Activated T-helper 2 cell treated with anti-CD3 and anti-CD28 coated beads, Interferon-gamma antibody, Interleukin-2, Interleukin-4, amounts not matched to agents 10 μg/mL and 5 μg/mL and 100 μg/mL, durations not matched to agents 14 hours and 24 hours and 36 hours (primary cell): ENCODE measurements at regions not wholly inside any gene's neighbourhood (a gene's known extent, or its start where the extent isn't known, plus 50 kb on each side); places are given as distances from the start of the nearest gene placed in this dataset.

Experiments used
- DNase-seq: peaks from one replicate; pipeline ENCODE4 v3.0.0; 2021; ENCODE audit warnings: low spot score
- H3K27ac Mint-ChIP-seq: one replicate; pipeline ENCODE4 v1.8.0; 2021; ENCODE audit warnings: mixed read lengths
- H3K27me3 Mint-ChIP-seq: one replicate; pipeline ENCODE4 v1.8.0; 2021; ENCODE audit warnings: low read depth, mixed read lengths
- H3K36me3 Mint-ChIP-seq: one replicate; pipeline ENCODE4 v1.8.0; 2021; ENCODE audit warnings: low read depth, mixed read lengths
- H3K4me1 Mint-ChIP-seq: one replicate; pipeline ENCODE4 v1.8.0; 2021; ENCODE audit warnings: low read depth, mixed read lengths
- H3K4me3 Mint-ChIP-seq: one replicate; pipeline ENCODE4 v1.8.0; 2021; ENCODE audit warnings: low read depth, mild to moderate bottlenecking, moderate library complexity, mixed read lengths
- H3K9me3 Mint-ChIP-seq: one replicate; pipeline ENCODE4 v1.8.0; 2021; ENCODE audit warnings: mixed read lengths
- intact Hi-C: fragments of 100-400 bp; cut with micrococcal nuclease; formaldehyde crosslinking; loops from one replicate; pipeline ENCODE4 v1.15.1; 2023

DNA sequence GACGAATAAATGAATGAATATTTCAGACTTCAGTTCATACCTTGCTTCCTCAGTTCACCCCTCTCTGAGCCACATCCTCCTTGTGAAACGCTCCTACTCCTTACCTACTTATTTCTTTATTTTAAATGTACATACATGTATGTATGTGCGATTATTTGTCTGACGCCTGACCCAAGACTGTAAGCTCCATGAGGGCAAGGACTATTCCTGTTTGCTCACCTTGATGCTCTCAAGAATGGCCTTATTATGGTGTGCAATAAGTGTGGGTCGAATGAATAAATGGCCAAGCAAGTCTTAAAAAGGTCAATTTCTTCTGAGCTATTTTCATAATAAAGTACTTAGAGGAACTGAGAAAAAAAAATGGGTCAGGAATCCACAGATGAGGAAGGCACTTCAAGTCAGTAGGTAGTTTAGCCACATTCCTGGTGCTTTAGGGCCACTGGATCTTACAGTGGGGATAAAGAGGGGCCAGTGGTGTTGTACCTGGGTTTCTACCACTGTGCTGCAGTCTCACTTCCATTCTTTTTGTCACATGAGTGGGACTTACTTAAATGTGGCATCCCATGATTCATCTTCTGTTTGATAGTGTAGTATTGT, 74.7 kb downstream of the SDC1 start:
- no peak for DNase-seq
- no peak overlapping the region for H3K4me3 Mint-ChIP-seq
- no peaks in the 10 kb centered on the region for H3K9me3 Mint-ChIP-seq
- intact Hi-C loops = no loop called here
- no peaks in the 10 kb centered on the region for H3K4me1 Mint-ChIP-seq
- H3K36me3 Mint-ChIP-seq = no peaks in the 10 kb centered on the region
- peaks cover 12% of the 10 kb centered on the region for H3K27me3 Mint-ChIP-seq
- H3K27ac Mint-ChIP-seq = no peak overlapping the region

DNA sequence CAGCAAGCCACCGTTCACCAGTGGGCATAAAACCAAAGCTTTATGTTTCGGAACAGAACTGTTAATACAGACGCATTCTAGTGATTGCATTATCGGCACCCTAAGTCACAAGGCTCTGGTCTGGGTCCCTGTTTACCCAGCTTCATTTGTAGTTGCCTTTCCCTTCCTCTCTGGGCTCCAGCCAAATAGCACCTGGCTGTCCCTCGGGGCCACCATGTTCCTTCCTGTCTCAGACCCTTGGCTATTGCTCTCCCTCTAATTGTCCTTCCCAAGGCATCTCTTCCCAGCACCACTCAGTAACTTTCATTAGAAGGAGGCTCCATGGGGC, 75.3 kb downstream of the SDC1 start:
- Mint-ChIP-seq H3K4me3 (no peak overlapping the region), H3K9me3 (no peaks in the 10 kb centered on the region), H3K36me3 (no peaks in the 10 kb centered on the region), H3K27me3 (peaks cover 10% of the 10 kb centered on the region), H3K4me1 (no peaks in the 10 kb centered on the region), H3K27ac (no peak overlapping the region)
- intact Hi-C loops = no loop called here
- DNase-seq = no peak

DNA sequence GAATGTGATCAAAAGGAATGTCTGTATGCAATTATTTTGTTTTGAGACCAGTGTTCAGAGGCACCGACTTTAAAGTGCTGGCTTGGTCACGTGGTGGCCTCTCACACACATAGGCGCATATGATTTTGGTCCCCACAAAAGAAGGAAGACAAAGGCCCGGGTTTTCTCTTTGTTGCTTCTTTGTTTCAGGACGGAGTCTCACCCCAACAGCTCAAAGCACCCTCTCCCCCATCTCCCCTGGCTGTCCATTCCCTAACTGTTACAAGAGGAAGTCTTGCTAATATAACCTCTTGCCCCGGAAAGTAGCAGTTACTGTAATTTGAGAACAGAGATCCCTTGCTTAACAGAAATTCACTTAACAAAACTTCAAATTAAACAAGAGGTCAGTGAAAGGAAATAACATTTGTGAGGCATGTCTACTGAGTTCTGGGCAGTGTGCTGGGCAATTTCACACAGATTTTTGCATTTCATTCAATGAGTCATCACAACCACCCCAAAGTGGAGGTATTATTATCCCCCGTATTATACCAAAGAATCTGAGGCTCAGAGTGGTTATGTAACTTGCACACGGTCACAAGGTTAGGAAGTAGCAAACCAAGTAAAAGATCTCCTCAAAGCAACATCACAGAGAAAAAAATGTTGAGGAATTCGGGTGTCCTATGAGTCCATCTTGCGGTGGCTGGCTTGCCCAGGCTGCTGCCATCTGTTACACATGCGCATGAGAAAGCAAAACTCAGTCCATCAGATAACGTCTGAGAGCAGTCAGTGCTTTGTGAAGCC, 75.8 kb downstream of the SDC1 start:
- no peak overlapping the region for H3K4me3 Mint-ChIP-seq
- DNase-seq = no peak
- no peak overlapping the region for H3K27ac Mint-ChIP-seq
- peaks cover 8% of the 10 kb centered on the region for H3K27me3 Mint-ChIP-seq
- H3K9me3 Mint-ChIP-seq = no peaks in the 10 kb centered on the region
- H3K36me3 Mint-ChIP-seq = no peaks in the 10 kb centered on the region
- intact Hi-C loops = no loop called here
- H3K4me1 Mint-ChIP-seq = no peaks in the 10 kb centered on the region

DNA sequence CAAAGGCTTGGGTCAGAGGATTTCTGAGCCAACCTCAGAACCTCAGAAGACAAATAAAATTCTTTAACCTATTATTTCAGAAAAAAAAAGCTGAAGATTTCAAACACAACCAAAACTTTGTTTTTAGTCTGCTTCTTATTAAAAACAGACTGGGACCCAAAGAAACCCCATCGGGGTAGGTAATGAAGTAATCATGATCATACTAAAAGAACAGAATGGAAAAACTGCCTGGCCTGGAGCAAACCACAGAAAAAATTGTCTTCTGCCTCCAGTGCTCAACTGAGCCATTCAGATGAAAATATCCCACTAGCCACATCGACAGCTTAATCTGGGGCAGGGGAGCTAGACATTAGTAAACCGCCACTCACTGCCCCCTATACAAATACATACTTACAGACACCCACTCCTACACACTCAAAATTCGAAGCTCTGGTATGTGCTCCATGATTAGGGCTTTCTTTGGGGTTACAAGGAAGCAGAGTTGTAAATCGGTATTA, 76.5 kb downstream of the SDC1 start:
- DNase-seq = no peak
- no peak overlapping the region for H3K27ac Mint-ChIP-seq
- peaks cover 8% of the 10 kb centered on the region for H3K27me3 Mint-ChIP-seq
- no peaks in the 10 kb centered on the region for H3K4me1 Mint-ChIP-seq
- H3K36me3 Mint-ChIP-seq = no peaks in the 10 kb centered on the region
- H3K9me3 Mint-ChIP-seq = no peaks in the 10 kb centered on the region
- intact Hi-C loops = no loop called here
- H3K4me3 Mint-ChIP-seq = no peak overlapping the region

DNA sequence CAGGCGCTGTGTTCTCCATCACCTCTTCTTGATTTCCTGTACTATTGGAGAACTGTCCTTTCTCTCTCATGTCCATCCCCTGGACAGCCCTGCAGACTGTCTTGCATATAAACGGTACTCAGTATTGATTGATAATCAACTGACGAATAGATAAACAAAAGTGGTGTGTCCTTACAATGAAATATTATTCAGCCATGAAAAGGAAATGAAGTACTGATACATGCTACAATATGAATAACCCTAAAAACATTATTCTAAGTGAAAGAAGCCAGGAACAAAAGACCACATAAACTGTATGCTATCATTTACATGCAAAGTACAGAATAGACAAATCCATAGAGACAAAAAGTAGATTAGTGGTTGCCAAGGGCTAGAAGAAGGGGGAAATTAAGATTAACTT, 77.6 kb downstream of the SDC1 start:
- Mint-ChIP-seq H3K27me3 (peaks cover 8% of the 10 kb centered on the region), H3K9me3 (no peaks in the 10 kb centered on the region), H3K27ac (no peak overlapping the region), H3K4me1 (no peaks in the 10 kb centered on the region), H3K4me3 (no peak overlapping the region), H3K36me3 (no peaks in the 10 kb centered on the region)
- intact Hi-C loops = no loop called here
- no peak for DNase-seq

DNA sequence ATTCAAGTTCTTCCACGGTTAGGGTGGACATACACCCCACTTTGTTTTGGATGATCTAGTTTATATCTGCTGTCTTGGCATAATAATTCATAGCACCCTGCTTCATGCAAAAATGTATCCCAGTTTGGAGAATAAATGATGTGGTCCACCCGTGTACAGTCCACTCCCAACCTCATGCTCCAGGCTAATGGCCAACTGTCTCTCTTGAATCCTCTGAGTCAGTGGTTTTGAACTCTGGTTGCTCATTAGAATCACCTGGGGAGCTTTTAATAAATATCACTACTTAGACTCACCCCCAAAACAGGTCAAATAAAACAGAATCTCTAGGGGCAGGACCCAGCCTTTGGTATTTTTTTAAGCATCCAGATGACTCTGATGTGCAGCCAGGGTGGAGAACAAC, 78.5 kb downstream of the SDC1 start:
- Mint-ChIP-seq H3K27me3 (peaks cover 8% of the 10 kb centered on the region), H3K4me1 (no peaks in the 10 kb centered on the region), H3K36me3 (no peaks in the 10 kb centered on the region), H3K4me3 (no peak overlapping the region), H3K27ac (no peak overlapping the region), H3K9me3 (no peaks in the 10 kb centered on the region)
- intact Hi-C loops = no loop called here
- no peak for DNase-seq

DNA sequence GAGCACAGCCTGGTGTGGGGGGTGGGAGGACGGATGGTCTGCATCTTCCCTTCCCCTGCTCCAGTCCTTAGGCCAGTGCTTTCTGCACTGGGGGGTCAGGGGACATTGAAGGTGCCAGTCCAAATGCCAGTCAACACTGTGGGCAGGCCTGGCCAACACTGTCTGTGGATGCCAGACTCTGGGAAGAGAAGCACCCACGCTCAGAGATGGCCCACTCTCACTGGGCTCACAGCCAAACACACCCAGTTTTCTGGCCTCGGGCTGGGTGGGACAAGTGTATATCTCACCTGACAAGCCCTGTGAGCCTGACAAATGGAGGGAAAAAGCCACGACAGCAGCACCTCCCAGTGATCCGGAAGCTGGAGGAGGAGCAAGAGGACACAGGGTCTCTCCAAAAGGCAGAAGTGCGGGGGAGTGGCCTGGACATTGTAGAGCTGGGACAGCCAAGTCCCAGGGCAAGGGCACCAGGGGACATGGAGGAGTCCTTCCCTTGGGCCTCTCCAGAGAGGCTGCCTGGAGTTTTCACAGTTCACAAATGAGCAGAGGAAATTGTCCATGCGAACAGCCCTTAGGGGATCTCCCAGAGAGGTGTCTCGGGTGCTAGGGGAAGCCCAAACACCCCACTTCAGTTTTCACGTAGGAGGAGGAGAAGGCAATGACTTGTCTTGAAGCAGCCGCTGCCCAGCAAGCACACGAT, 79.3 kb downstream of the SDC1 start:
- H3K27me3 Mint-ChIP-seq = peaks cover 8% of the 10 kb centered on the region
- no peak overlapping the region for H3K27ac Mint-ChIP-seq
- H3K4me1 Mint-ChIP-seq = no peaks in the 10 kb centered on the region
- no peak for DNase-seq
- no peaks in the 10 kb centered on the region for H3K36me3 Mint-ChIP-seq
- no peaks in the 10 kb centered on the region for H3K9me3 Mint-ChIP-seq
- no peak overlapping the region for H3K4me3 Mint-ChIP-seq
- intact Hi-C loops = no loop called here

DNA sequence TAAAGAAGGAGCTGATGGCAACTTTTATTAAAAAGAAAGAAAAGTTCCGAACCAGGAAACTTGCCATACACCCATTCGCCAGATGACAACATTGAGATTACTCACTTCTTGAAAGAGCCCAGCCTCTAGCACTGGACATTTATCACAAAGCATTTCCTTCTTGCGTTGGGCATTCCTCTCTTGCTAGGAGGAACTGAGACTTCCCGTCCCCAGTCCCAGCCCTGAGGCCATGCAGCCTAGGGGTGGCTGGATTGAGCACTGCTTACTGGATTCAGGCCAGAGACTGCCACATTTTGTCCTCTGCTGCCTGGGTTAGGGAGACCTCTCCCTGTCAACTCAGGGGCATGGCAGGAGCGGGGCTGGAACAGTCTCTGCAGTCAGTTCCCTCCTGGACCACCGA, 80.1 kb downstream of the SDC1 start:
- DNase-seq = no peak

DNA sequence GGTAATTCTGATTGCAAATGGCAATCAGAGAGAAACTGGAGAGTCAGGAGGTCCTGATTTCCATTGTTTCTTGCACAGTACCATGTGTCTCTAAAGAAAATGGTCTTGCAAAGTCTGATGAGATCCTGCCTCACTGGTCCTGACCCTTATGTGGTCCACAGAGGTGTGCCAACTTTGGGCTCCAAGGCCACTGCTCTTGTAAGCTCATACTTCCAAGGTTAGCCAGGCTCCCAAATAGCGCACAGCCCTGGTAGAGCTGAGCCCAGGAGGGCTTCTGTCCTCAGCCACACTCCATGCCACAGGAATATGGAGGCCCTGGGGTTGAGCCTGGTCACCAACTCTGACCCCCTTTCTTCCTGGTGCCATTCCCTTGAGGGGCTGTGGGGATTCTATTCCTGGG, 80.7 kb downstream of the SDC1 start:
- Mint-ChIP-seq H3K27me3 (peaks cover 6% of the 10 kb centered on the region), H3K27ac (no peak overlapping the region), H3K36me3 (no peaks in the 10 kb centered on the region), H3K4me3 (no peak overlapping the region), H3K4me1 (no peaks in the 10 kb centered on the region), H3K9me3 (no peaks in the 10 kb centered on the region)
- DNase-seq = no peak
- intact Hi-C loops = no loop called here

More for the DNA sequence above, 80.1 kb downstream of the SDC1 start:
- no peaks in the 10 kb centered on the region for H3K4me1 Mint-ChIP-seq
- intact Hi-C loops = no loop called here
- H3K9me3 Mint-ChIP-seq = no peaks in the 10 kb centered on the region
- peaks cover 6% of the 10 kb centered on the region for H3K27me3 Mint-ChIP-seq
- no peak overlapping the region for H3K27ac Mint-ChIP-seq
- H3K4me3 Mint-ChIP-seq = no peak overlapping the region
- no peaks in the 10 kb centered on the region for H3K36me3 Mint-ChIP-seq

DNA sequence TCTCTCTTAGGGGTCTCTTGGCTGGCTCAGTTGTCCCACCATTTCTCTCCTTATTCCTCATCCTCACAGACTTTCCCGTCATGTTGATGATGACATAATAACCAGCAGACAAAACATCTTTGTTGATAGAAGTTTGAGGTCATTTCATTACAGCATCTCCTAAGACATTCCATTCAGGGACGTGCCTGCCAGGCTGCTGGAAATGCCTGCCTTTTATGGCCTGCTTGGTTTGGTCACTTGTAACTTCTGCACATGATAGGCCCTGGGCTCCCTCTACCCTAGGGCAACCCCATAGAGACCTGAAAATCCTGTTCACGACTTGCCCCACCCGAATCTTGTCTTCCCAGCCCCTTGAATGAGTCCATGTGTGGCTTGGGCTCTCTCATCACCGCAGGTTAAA, 81.7 kb downstream of the SDC1 start:
- Mint-ChIP-seq H3K27me3 (peaks cover 3% of the 10 kb centered on the region), H3K4me3 (no peak overlapping the region), H3K4me1 (no peaks in the 10 kb centered on the region), H3K9me3 (no peaks in the 10 kb centered on the region), H3K27ac (no peak overlapping the region), H3K36me3 (no peaks in the 10 kb centered on the region)
- intact Hi-C loops = no loop called here
- no peak for DNase-seq

DNA sequence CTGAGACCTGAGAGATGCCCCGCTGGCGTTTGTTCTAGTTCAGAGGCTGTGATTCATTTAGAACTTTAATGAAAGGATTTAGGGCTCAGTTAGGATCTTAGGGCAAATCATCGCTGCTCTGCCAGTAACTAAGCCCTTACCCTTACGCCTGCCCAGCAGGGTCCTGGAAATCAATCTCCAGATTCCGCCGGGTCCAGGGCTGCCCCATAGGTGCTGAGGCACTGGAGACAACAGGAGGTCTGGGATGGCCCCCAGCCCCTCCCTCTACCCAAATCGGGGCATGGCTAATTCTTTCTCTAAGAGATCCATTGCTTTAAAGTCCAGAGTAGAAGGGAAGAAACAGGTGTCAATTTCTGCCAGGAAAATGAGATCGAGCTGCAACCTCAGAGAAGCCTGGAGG, 83.1 kb downstream of the SDC1 start:
- Mint-ChIP-seq H3K9me3 (no peaks in the 10 kb centered on the region), H3K27ac (no peak overlapping the region), H3K4me3 (no peak overlapping the region), H3K4me1 (no peaks in the 10 kb centered on the region), H3K36me3 (no peaks in the 10 kb centered on the region), H3K27me3 (no peaks in the 10 kb centered on the region)
- no peak for DNase-seq
- intact Hi-C loops = no loop called here

DNA sequence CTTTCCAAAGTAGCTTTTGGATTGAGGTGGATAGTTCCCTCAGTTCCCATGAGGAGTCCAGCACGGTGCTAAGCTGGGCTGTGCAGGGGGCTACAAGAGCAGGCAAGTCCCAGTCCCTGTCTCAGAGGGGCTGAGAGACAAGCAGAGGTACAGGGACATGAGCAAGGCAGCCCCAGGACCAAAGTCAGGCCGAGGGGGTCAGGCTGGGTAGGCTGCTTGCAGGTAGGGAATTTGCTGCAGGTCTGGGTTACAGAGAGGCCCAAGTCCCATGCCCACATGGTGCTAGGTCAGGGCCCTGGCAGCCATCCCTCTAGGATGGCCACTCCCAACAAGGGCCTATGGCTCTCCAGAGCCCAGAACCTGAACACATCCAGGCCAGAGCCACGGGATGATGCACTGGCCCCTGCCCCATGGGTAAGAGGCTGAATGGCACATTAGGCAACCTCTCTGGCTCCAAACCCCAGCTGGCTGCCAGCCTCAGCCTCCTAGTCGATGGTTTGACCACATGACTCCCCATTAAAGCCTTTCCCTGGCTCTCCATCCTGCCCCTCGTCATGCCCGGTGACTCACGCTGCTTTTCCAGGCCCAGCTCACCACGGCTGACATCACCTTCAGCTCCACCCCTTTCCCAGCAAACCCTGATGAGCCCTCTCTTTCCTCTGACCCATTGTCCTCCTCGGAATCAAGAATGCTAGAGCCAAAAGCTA, 83.7 kb downstream of the SDC1 start:
- H3K4me3 Mint-ChIP-seq = no peak overlapping the region
- no peak overlapping the region for H3K27ac Mint-ChIP-seq
- H3K36me3 Mint-ChIP-seq = no peaks in the 10 kb centered on the region
- DNase-seq = no peak
- H3K4me1 Mint-ChIP-seq = no peaks in the 10 kb centered on the region
- no peaks in the 10 kb centered on the region for H3K27me3 Mint-ChIP-seq
- intact Hi-C loops = no loop called here
- H3K9me3 Mint-ChIP-seq = no peaks in the 10 kb centered on the region
